Activated naive CD4-positive, alpha-beta T cell treated with Interleukin-2 at 50 U/mL for 16 hours (primary cell): ENCODE measurements at regions not wholly inside any gene's neighbourhood (a gene's known extent, or its start where the extent isn't known, plus 50 kb on each side); places are given as distances from the start of the nearest gene placed in this dataset.
"Not testable (repeated sequence)": the region's sequence is repeated elsewhere in the genome, so short reads cannot be mapped to it uniquely, and the experiment has no call there.

Source experiments
- DNase-seq: peaks from one replicate; pipeline ENCODE4 v3.0.0-alpha.2; 2020

GRCh38 chr10:47711428-47711827 is 52.0 kb downstream of the SYT15B start:
- not testable (repeated sequence) for DNase-seq

- not testable (repeated sequence) for DNase-seq
These were observed 52.9 kb downstream of the SYT15B start for GRCh38 chr10:47710443-47710842.

- DNase-seq, result peak; percentile 74
These were observed 57.5 kb downstream of the SYT15B start for GRCh38 chr10:47705698-47706414.

- not testable (repeated sequence) for DNase-seq
These were observed 62.1 kb downstream of the SYT15B start for GRCh38 chr10:47701285-47701684.

GRCh38 chr10:47699854-47700253 is 63.5 kb downstream of the SYT15B start:
- DNase-seq, result not testable (repeated sequence)

GRCh38 chr10:47696170-47696569 is 67.2 kb downstream of the SYT15B start:
- DNase-seq, result not testable (repeated sequence)

GRCh38 chr10:47695149-47695548 is 68.2 kb downstream of the SYT15B start:
- not testable (repeated sequence) for DNase-seq

- DNase-seq, result not testable (repeated sequence)
These were observed 73.1 kb downstream of the SYT15B start for GRCh38 chr10:47690304-47690703.

GRCh38 chr10:47683826-47684475 is 79.4 kb downstream of the SYT15B start:
- not testable (repeated sequence) for DNase-seq

- DNase-seq, result not testable (repeated sequence)
These were observed 81.8 kb downstream of the SYT15B start for GRCh38 chr10:47681638-47681990.

- not testable (repeated sequence) for DNase-seq
These were observed 82.3 kb downstream of the SYT15B start for GRCh38 chr10:47680848-47681637.

GRCh38 chr10:47676102-47676501 is 87.3 kb downstream of the SYT15B start:
- not testable (repeated sequence) for DNase-seq

- not testable (repeated sequence) for DNase-seq
These were observed 87.8 kb downstream of the SYT15B start for GRCh38 chr10:47675577-47675976.

- not testable (repeated sequence) for DNase-seq
These were observed 90.3 kb downstream of the SYT15B start for GRCh38 chr10:47673128-47673527.

GRCh38 chr10:47670857-47671256 is 92.5 kb downstream of the SYT15B start:
- not testable (repeated sequence) for DNase-seq

- not testable (repeated sequence) for DNase-seq
These were observed 101.3 kb downstream of the SYT15B start for GRCh38 chr10:47661955-47662577.

GRCh38 chr10:47656732-47657131 is 106.7 kb downstream of the SYT15B start:
- not testable (repeated sequence) for DNase-seq

GRCh38 chr10:47654161-47654560 is 109.2 kb downstream of the SYT15B start:
- DNase-seq, result not testable (repeated sequence)

GRCh38 chr10:47648594-47648993 is 114.8 kb downstream of the SYT15B start:
- not testable (repeated sequence) for DNase-seq

- DNase-seq, result not testable (repeated sequence)
These were observed 115.8 kb downstream of the SYT15B start for GRCh38 chr10:47647523-47648101.

GRCh38 chr10:47646686-47647273 is 116.6 kb downstream of the SYT15B start:
- not testable (repeated sequence) for DNase-seq

GRCh38 chr10:47626975-47627374 is 103.5 kb upstream of the AGAP9 start:
- not testable (repeated sequence) for DNase-seq
